GM23338 (cell line): ENCODE measurements at regions not wholly inside any gene's neighbourhood (a gene's known extent, or its start where the extent isn't known, plus 50 kb on each side); places are given as distances from the start of the nearest gene placed in this dataset.

Source experiments
- CREB1 ChIP-seq: fragments of 250-450 bp; sonication (Bioruptor Pico); IDR thresholded peaks from 2 replicates; pipeline ENCODE4 v1.5.0; 2020; ENCODE audit warnings: low read depth, mild to moderate bottlenecking, moderate library complexity
- EZH2 ChIP-seq: fragments of 200-600 bp; sonication (generic); IDR thresholded peaks from one replicate; pipeline ENCODE4 v1.8.0; 2017; ENCODE audit warnings: antibody characterized with exemption, mild to moderate bottlenecking, low read depth; ENCODE audit not compliant: unreplicated experiment
- EZH2phosphoT487 ChIP-seq: fragments of 200-600 bp; sonication (generic); IDR thresholded peaks from one replicate; pipeline ENCODE4 v1.8.1; 2018; ENCODE audit warnings: antibody characterized with exemption; ENCODE audit not compliant: unreplicated experiment
- JUNB ChIP-seq: IDR thresholded peaks from one replicate; pipeline ENCODE4 v1.6.1; 2016; ENCODE audit warnings: antibody characterized with exemption; ENCODE audit not compliant: unreplicated experiment
- NANOG ChIP-seq: IDR thresholded peaks from 2 replicates; pipeline ENCODE4 v1.6.1; 2016; ENCODE audit warnings: antibody characterized with exemption, borderline replicate concordance
- POLR2AphosphoS5 ChIP-seq: IDR thresholded peaks from 2 replicates; pipeline ENCODE4 v1.6.1; 2016; ENCODE audit warnings: antibody characterized with exemption, low read depth
- REST ChIP-seq: IDR thresholded peaks from one replicate; pipeline ENCODE4 v1.6.1; 2018; ENCODE audit warnings: antibody characterized with exemption; ENCODE audit not compliant: unreplicated experiment
- STAT1 ChIP-seq: IDR thresholded peaks from one replicate; pipeline ENCODE4 v1.6.1; 2016; ENCODE audit warnings: antibody characterized with exemption; ENCODE audit not compliant: unreplicated experiment
- ZNF331 ChIP-seq: fragments of 250-450 bp; sonication (Bioruptor Pico); IDR thresholded peaks from 2 replicates; pipeline ENCODE4 v1.5.0; 2020; ENCODE audit warnings: low read depth, mild to moderate bottlenecking, moderate library complexity
- TF ChIP-seq, protein P1 (sequence below): fragments of 250-450 bp; sonication (Bioruptor Pico); IDR thresholded peaks from 2 replicates; pipeline ENCODE4 v1.5.0; 2020; ENCODE audit warnings: mild to moderate bottlenecking, moderate library complexity
- TF ChIP-seq, protein P2 (sequence below), 2 experiments: fragments of 200-600 bp in 1 of 2; sonication (generic) in 1 of 2; conservative IDR thresholded peaks; 2 replicates each; pipeline versions ENCODE4 v1.5.1 to v1.6.1; 2016 to 2017; ENCODE audit warnings: antibody characterized with exemption in 2 of 2, low read depth in 2 of 2, mild to moderate bottlenecking in 2 of 2, moderate library complexity in 1 of 2

- TF ChIP-seq, protein P1, sequence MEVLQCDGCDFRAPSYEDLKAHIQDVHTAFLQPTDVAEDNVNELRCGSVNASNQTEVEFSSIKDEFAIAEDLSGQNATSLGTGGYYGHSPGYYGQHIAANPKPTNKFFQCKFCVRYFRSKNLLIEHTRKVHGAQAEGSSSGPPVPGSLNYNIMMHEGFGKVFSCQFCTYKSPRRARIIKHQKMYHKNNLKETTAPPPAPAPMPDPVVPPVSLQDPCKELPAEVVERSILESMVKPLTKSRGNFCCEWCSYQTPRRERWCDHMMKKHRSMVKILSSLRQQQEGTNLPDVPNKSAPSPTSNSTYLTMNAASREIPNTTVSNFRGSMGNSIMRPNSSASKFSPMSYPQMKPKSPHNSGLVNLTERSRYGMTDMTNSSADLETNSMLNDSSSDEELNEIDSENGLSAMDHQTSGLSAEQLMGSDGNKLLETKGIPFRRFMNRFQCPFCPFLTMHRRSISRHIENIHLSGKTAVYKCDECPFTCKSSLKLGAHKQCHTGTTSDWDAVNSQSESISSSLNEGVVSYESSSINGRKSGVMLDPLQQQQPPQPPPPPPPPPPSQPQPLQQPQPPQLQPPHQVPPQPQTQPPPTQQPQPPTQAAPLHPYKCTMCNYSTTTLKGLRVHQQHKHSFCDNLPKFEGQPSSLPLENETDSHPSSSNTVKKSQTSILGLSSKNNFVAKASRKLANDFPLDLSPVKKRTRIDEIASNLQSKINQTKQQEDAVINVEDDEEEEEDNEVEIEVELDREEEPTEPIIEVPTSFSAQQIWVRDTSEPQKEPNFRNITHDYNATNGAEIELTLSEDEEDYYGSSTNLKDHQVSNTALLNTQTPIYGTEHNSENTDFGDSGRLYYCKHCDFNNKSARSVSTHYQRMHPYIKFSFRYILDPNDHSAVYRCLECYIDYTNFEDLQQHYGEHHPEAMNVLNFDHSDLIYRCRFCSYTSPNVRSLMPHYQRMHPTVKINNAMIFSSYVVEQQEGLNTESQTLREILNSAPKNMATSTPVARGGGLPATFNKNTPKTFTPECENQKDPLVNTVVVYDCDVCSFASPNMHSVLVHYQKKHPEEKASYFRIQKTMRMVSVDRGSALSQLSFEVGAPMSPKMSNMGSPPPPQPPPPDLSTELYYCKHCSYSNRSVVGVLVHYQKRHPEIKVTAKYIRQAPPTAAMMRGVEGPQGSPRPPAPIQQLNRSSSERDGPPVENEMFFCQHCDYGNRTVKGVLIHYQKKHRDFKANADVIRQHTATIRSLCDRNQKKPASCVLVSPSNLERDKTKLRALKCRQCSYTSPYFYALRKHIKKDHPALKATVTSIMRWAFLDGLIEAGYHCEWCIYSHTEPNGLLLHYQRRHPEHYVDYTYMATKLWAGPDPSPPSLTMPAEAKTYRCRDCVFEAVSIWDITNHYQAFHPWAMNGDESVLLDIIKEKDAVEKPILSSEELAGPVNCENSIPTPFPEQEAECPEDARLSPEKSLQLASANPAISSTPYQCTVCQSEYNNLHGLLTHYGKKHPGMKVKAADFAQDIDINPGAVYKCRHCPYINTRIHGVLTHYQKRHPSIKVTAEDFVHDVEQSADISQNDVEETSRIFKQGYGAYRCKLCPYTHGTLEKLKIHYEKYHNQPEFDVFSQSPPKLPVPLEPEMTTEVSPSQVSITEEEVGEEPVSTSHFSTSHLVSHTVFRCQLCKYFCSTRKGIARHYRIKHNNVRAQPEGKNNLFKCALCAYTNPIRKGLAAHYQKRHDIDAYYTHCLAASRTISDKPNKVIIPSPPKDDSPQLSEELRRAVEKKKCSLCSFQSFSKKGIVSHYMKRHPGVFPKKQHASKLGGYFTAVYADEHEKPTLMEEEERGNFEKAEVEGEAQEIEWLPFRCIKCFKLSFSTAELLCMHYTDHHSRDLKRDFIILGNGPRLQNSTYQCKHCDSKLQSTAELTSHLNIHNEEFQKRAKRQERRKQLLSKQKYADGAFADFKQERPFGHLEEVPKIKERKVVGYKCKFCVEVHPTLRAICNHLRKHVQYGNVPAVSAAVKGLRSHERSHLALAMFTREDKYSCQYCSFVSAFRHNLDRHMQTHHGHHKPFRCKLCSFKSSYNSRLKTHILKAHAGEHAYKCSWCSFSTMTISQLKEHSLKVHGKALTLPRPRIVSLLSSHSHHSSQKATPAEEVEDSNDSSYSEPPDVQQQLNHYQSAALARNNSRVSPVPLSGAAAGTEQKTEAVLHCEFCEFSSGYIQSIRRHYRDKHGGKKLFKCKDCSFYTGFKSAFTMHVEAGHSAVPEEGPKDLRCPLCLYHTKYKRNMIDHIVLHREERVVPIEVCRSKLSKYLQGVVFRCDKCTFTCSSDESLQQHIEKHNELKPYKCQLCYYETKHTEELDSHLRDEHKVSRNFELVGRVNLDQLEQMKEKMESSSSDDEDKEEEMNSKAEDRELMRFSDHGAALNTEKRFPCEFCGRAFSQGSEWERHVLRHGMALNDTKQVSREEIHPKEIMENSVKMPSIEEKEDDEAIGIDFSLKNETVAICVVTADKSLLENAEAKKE (CRISPR knock-in tag) = no peak
- TF ChIP-seq ZNF331 (CRISPR knock-in tag) (no peak), EZH2 (no peak), NANOG (no peak), STAT1 (no peak), REST (no peak), CREB1 (CRISPR knock-in tag) (no peak), JUNB (no peak), EZH2phosphoT487 (no peak), POLR2AphosphoS5 (no peak)
- TF ChIP-seq, protein P2, sequence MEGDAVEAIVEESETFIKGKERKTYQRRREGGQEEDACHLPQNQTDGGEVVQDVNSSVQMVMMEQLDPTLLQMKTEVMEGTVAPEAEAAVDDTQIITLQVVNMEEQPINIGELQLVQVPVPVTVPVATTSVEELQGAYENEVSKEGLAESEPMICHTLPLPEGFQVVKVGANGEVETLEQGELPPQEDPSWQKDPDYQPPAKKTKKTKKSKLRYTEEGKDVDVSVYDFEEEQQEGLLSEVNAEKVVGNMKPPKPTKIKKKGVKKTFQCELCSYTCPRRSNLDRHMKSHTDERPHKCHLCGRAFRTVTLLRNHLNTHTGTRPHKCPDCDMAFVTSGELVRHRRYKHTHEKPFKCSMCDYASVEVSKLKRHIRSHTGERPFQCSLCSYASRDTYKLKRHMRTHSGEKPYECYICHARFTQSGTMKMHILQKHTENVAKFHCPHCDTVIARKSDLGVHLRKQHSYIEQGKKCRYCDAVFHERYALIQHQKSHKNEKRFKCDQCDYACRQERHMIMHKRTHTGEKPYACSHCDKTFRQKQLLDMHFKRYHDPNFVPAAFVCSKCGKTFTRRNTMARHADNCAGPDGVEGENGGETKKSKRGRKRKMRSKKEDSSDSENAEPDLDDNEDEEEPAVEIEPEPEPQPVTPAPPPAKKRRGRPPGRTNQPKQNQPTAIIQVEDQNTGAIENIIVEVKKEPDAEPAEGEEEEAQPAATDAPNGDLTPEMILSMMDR (conservative IDR thresholded peaks at IDR 0.05; ENCODE audit: low read depth in 2 of 2) = no peak
These were observed 360.3 kb upstream of the SPHKAP start (continued) for GRCh38 chr2:228541789-228542188.
